Activated CD8-positive, alpha-beta T cell treated with anti-CD3 and anti-CD28 coated beads for 36 hours (primary cell): ENCODE measurements at regions not wholly inside any gene's neighbourhood (a gene's known extent, or its start where the extent isn't known, plus 50 kb on each side); places are given as distances from the start of the nearest gene placed in this dataset.
"Not testable (repeated sequence)": the region's sequence is repeated elsewhere in the genome, so short reads cannot be mapped to it uniquely, and the experiment has no call there.

Experiments
- ATAC-seq: fragments of 200-7000 bp; cut with Tn5 transposase; one replicate; pipeline ENCODE4 v1.10.0; 2021; ENCODE audit warnings: mild to moderate bottlenecking, moderate library complexity
- CTCF ChIA-PET: fragments of 350-600 bp; sonication (Branson Sonifier 250); formaldehyde crosslinking; loops from one replicate; lab custom pipeline; 2021; ENCODE audit warnings: antibody characterized with exemption; lab: Charles Lee
- POLR2A ChIA-PET: fragments of 350-600 bp; sonication (Branson Sonifier 250); formaldehyde crosslinking; loops from one replicate; lab custom pipeline; 2021; ENCODE audit warnings: antibody characterized with exemption; lab: Charles Lee
- DNase-seq: peaks from one replicate; pipeline ENCODE4 v3.0.0-alpha.2; 2020
- H3K27ac Mint-ChIP-seq: one replicate; pipeline ENCODE4 v1.8.0; 2021; ENCODE audit warnings: mild to moderate bottlenecking, mixed read lengths
- H3K27me3 Mint-ChIP-seq: one replicate; pipeline ENCODE4 v1.8.0; 2021; ENCODE audit warnings: mixed read lengths
- H3K36me3 Mint-ChIP-seq: one replicate; pipeline ENCODE4 v1.8.0; 2021; ENCODE audit warnings: low read depth, mixed read lengths
- H3K4me1 Mint-ChIP-seq: one replicate; pipeline ENCODE4 v1.8.0; 2021; ENCODE audit warnings: low read depth, mixed read lengths
- H3K4me3 Mint-ChIP-seq: one replicate; pipeline ENCODE4 v1.8.0; 2021; ENCODE audit warnings: mild to moderate bottlenecking, moderate library complexity, mixed read lengths
- H3K9me3 Mint-ChIP-seq: one replicate; pipeline ENCODE4 v1.8.0; 2021; ENCODE audit warnings: mixed read lengths
- intact Hi-C: fragments of 100-400 bp; cut with micrococcal nuclease; formaldehyde crosslinking; loops from one replicate; pipeline ENCODE4 v1.10.0; 2022
- TF ChIP-seq, protein P1 (sequence below): fragments of 200-600 bp; IDR thresholded peaks from one replicate; pipeline ENCODE4 v1.8.0; 2022; ENCODE audit warnings: antibody characterized with exemption, mild to moderate bottlenecking

- TF ChIP-seq, protein P1, sequence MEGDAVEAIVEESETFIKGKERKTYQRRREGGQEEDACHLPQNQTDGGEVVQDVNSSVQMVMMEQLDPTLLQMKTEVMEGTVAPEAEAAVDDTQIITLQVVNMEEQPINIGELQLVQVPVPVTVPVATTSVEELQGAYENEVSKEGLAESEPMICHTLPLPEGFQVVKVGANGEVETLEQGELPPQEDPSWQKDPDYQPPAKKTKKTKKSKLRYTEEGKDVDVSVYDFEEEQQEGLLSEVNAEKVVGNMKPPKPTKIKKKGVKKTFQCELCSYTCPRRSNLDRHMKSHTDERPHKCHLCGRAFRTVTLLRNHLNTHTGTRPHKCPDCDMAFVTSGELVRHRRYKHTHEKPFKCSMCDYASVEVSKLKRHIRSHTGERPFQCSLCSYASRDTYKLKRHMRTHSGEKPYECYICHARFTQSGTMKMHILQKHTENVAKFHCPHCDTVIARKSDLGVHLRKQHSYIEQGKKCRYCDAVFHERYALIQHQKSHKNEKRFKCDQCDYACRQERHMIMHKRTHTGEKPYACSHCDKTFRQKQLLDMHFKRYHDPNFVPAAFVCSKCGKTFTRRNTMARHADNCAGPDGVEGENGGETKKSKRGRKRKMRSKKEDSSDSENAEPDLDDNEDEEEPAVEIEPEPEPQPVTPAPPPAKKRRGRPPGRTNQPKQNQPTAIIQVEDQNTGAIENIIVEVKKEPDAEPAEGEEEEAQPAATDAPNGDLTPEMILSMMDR, result no peak
- intact Hi-C loops, result no loop called here
- POLR2A ChIA-PET, result no interaction called here
These were observed 472.6 kb downstream of the PRR16 start for GRCh38 chr5:120936652-120937051.

GRCh38 chr5:120938604-120939003 is 474.5 kb downstream of the PRR16 start:
- Mint-ChIP-seq H3K4me1 (no peaks in the 10 kb centered on the region), H3K27me3 (no peaks in the 10 kb centered on the region), H3K36me3 (no peaks in the 10 kb centered on the region), H3K27ac (no peak overlapping the region), H3K9me3 (no peaks in the 10 kb centered on the region), H3K4me3 (no peak overlapping the region)
- ChIA-PET CTCF (no interaction called here), POLR2A (no interaction called here)
- ATAC-seq (no peak), DNase-seq (no peak)
- TF ChIP-seq, protein P1, result no peak
- intact Hi-C loops, result no loop called here

More at GRCh38 chr5:120936652-120937051, 472.6 kb downstream of the PRR16 start:
- CTCF ChIA-PET, result no interaction called here
- Mint-ChIP-seq H3K36me3 (no peaks in the 10 kb centered on the region), H3K27me3 (no peaks in the 10 kb centered on the region), H3K27ac (no peak overlapping the region), H3K4me3 (no peak overlapping the region), H3K9me3 (peaks cover 2% of the 10 kb centered on the region), H3K4me1 (no peaks in the 10 kb centered on the region)
- DNase-seq (no peak), ATAC-seq (no peak)

GRCh38 chr5:120942596-120943350 is 478.7 kb downstream of the PRR16 start:
- CTCF ChIA-PET, result no interaction called here
- H3K27ac Mint-ChIP-seq, result no peak overlapping the region
- no peaks in the 10 kb centered on the region for H3K36me3 Mint-ChIP-seq
- POLR2A ChIA-PET, result no interaction called here
- H3K27me3 Mint-ChIP-seq, result no peaks in the 10 kb centered on the region
- H3K4me1 Mint-ChIP-seq, result no peaks in the 10 kb centered on the region
- H3K9me3 Mint-ChIP-seq, result no peaks in the 10 kb centered on the region
- intact Hi-C loops, result no loop called here
- no peak for DNase-seq
- TF ChIP-seq, protein P1, result no peak
- H3K4me3 Mint-ChIP-seq, result no peak overlapping the region
- ATAC-seq, result no peak

- H3K4me3 Mint-ChIP-seq, CTCF ChIA-PET, H3K36me3 Mint-ChIP-seq, H3K27me3 Mint-ChIP-seq, ATAC-seq, DNase-seq, POLR2A ChIA-PET, H3K27ac Mint-ChIP-seq, intact Hi-C loops, H3K4me1 Mint-ChIP-seq: not testable (repeated sequence)
- H3K9me3 Mint-ChIP-seq, result peaks cover 24% of the 10 kb centered on the region
These were observed 485.5 kb downstream of the PRR16 start for GRCh38 chr5:120949596-120949995.

GRCh38 chr5:120953445-120953844 is 489.3 kb downstream of the PRR16 start:
- peaks cover 24% of the 10 kb centered on the region for H3K9me3 Mint-ChIP-seq
- H3K4me3 Mint-ChIP-seq, H3K27me3 Mint-ChIP-seq, DNase-seq, H3K4me1 Mint-ChIP-seq, H3K36me3 Mint-ChIP-seq, POLR2A ChIA-PET, ATAC-seq, intact Hi-C loops, H3K27ac Mint-ChIP-seq, CTCF ChIA-PET: not testable (repeated sequence)

DNA sequence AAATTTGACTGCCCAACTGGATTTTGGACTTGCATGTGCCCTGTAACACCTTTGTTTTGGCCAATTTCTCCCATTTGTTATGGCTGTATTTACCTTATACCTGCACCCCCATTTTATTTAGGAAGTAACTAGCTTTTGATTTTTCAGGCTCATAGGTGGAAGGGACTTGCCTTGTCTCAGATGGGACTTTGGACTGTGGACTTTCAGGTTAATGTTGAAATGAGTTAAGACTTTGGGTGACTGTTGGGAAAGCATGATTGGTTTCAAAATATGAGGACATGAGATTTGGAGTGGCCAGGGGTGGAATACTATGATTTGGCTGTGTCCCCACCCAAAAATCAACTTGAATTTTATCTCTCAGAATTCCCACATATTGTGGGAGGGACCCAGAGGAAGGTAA is 490.2 kb downstream of the PRR16 start:
- no peaks in the 10 kb centered on the region for H3K4me1 Mint-ChIP-seq
- H3K27ac Mint-ChIP-seq, result no peak overlapping the region
- CTCF ChIA-PET, result no interaction called here
- DNase-seq (no peak), ATAC-seq (no peak)
- POLR2A ChIA-PET, result no interaction called here
- H3K4me3 Mint-ChIP-seq, result no peak overlapping the region
- TF ChIP-seq, protein P1, result no peak
- H3K27me3 Mint-ChIP-seq, result no peaks in the 10 kb centered on the region
- no peaks in the 10 kb centered on the region for H3K36me3 Mint-ChIP-seq
- intact Hi-C loops, result no loop called here
- H3K9me3 Mint-ChIP-seq, result peaks cover 21% of the 10 kb centered on the region
